GM13976 (cell line): ENCODE measurements at regions not wholly inside any gene's neighbourhood (a gene's known extent, or its start where the extent isn't known, plus 50 kb on each side); places are given as distances from the start of the nearest gene placed in this dataset.

Experiments used
- DNase-seq: peaks from one replicate; pipeline ENCODE4 v3.0.0; 2012; ENCODE audit warnings: low spot score
- in situ Hi-C: fragments of 300-500 bp; cut with MboI; formaldehyde crosslinking; loops from one replicate; pipeline ENCODE4 v1.12.0; 2022; ENCODE audit warnings: low sequenced_read_pairs, mixed read lengths, inconsistent platforms; ENCODE audit not compliant: unreplicated experiment
- TF ChIP-seq, protein P1 (sequence below): IDR thresholded peaks from 2 replicates; pipeline ENCODE4 v1.5.1; 2012; ENCODE audit warnings: borderline replicate concordance, mild to moderate bottlenecking; ENCODE audit not compliant: insufficient read depth; ENCODE audit errors: extremely low read depth, missing control alignments, control extremely low read depth

DNA sequence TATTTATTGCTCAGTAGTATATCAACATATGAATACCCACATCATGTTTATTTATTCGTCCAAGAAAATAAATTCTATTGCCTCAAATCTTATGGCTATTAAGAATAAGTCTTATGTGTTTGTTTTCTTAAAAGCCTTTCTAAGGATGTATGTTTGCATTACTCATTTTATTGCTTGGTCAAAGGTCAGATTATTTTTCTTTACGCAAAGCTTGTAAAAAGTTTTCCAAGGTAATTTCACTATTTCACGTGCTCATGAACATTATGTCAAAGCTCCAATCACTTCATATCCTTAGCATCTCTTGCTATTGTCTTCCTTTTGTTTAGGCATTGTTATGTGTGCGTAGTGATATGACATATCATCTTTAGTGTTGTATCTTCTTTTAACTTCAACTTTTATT lies 258.5 kb upstream of the FSTL5 start:
- in situ Hi-C loops = no loop called here
- no peak for DNase-seq
- TF ChIP-seq, protein P1, sequence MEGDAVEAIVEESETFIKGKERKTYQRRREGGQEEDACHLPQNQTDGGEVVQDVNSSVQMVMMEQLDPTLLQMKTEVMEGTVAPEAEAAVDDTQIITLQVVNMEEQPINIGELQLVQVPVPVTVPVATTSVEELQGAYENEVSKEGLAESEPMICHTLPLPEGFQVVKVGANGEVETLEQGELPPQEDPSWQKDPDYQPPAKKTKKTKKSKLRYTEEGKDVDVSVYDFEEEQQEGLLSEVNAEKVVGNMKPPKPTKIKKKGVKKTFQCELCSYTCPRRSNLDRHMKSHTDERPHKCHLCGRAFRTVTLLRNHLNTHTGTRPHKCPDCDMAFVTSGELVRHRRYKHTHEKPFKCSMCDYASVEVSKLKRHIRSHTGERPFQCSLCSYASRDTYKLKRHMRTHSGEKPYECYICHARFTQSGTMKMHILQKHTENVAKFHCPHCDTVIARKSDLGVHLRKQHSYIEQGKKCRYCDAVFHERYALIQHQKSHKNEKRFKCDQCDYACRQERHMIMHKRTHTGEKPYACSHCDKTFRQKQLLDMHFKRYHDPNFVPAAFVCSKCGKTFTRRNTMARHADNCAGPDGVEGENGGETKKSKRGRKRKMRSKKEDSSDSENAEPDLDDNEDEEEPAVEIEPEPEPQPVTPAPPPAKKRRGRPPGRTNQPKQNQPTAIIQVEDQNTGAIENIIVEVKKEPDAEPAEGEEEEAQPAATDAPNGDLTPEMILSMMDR = no peak

DNA sequence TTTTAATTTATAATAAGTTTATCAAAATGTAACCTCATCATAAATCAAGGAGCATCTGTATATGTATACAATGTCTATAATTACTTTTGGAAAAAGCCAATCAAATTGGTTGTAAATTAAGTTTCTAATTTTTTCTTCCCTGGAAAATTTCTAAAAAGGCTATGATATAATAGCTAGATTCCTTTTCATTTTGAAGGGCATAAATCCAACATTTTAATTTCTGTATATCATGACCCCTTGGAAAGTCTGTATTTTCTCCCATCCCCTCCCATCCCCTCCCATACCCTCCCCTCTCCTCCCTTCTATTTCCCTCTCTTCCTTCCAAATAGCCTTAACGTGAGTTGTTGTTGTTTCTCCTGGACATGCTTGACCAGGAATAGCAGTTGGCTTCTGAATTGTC lies 247.1 kb upstream of the FSTL5 start:
- DNase-seq = no peak
- in situ Hi-C loops = no loop called here
- TF ChIP-seq, protein P1 = no peak

DNA sequence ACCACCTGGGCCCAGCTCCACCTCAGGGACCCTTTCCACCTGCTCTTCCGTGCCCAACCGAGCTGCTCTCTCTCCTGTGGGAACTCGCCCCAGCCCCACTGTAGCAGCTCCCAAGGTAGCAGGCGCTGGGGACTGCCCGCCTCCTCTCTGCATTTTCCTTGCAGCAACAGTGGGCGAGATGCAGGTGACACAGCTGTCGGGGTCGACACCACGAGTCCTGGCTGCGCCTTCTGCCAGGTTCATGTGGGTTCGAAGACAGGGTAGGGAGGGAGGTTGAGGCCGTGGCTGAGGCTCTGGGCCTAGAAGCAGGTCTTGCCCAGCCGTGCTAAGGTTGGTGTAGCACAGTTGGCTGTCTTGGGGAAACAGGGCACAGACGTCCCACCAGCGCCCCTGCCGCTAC lies 245.2 kb upstream of the FSTL5 start:
- DNase-seq = no peak
- TF ChIP-seq, protein P1 = no peak
- in situ Hi-C loops = no loop called here

DNA sequence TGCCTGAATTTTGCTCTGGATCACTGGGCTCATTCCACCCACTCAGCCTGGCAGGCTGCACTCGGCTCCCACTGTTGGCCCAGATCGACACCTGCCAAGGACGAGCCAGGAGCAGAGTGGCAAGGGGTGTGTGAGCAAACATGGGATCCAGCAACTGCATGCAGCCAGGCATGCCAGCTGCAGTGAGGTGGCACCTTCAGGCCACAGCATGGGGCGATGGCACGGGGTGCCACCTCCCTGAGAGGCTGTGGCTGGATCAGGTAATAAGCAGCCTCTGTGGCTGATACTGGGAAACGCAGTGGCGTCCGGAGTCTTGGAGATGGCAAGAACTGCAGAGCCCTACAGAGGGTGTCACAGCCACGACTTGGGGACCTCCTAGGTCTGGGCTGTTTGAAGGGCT lies 244.5 kb upstream of the FSTL5 start:
- TF ChIP-seq, protein P1 = no peak
- in situ Hi-C loops = no loop called here
- DNase-seq = no peak

DNA sequence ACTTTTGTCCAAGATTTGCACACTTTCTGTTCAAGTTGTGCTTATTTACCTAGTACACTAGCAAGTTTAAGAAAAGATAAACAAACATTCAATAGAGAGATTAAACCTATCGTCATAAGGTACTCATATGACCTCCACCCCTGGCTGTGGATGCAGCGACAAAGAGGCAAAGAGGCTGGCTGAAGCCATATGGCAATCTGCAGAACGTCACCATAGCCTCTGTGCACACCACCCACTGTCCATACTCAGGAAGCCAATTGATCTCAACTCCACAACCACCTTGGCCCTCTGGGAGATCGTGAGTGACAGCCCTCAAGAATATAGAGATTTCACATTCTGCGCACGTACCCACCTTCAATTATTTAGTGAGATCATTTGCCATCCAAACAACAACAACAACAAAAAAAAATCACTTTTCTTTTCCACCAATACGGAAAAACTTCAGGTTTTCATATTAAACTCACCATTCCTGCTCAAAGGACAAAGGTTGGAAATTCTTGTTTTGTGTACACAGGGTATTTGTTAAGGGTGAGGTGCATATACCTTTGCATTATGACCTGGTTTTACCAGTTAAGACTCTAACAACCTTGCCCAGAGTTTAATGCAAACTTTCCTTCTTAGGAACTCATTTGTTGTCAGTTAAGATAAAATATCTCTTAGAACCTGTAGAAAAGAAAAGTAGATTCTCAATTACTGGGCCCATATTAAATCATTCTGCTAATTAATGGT lies 243.0 kb upstream of the FSTL5 start:
- in situ Hi-C loops = no loop called here
- TF ChIP-seq, protein P1 = no peak
- no peak for DNase-seq

DNA sequence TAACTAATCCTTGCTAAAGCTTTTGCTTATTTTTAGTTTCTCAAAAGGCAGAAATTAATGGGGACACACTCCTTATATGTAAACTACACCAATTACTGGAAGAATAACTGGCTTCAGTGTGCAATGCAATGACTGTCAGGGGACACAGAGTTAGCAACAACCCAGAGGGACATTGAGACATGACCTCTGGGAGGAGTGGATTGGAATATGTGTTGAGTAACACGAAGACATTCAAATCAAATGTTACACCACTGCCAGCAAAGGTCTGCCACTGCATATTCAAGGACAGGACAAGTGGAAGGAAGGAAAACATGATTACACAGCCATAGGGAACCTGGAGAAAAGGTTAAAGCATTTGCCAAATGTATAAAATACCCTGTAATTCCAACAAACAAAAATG lies 240.1 kb upstream of the FSTL5 start:
- in situ Hi-C loops = no loop called here
- no peak for DNase-seq
- TF ChIP-seq, protein P1 = no peak
